ENCODE measurements at regions not wholly inside any gene's neighbourhood (a gene's known extent, or its start where the extent isn't known, plus 50 kb on each side); places are given as distances from the start of the nearest gene placed in this dataset.

DNA sequence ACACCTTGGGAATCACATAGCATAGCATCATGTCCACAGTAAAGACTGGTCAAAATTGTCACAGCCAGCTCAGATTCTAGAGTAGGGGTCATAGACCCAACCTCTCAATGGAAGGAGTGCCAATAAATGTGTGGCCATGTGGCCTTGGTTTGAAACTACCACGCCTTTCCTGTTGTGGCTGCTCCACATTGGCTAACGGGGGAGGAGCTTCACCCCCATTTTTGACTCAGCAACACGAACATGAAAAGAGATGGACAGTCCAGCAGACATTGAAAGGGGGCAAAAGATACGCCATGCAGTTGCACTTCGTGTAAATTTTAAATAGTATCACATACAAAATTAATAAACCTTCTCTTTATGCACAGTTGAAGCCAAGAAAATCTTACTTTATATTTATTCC lies 78.4 kb upstream of the HIVEP3 start:
- DNase-seq (ENCODE audit: insufficient read length, low spot score): no peak
- FAIRE-seq: no peak
- no peak for TF ChIP-seq CTCF (IDR thresholded peaks at IDR 0.05; ENCODE audit: insufficient read depth, missing control alignments)

GRCh38 chr1:41995441-41996130 lies 76.9 kb upstream of the HIVEP3 start:
- TF ChIP-seq CTCF (IDR thresholded peaks at IDR 0.05; ENCODE audit: insufficient read depth, missing control alignments): no peak
- DNase-seq (ENCODE audit: insufficient read length, low spot score) (no peak), FAIRE-seq (no peak)

DNA sequence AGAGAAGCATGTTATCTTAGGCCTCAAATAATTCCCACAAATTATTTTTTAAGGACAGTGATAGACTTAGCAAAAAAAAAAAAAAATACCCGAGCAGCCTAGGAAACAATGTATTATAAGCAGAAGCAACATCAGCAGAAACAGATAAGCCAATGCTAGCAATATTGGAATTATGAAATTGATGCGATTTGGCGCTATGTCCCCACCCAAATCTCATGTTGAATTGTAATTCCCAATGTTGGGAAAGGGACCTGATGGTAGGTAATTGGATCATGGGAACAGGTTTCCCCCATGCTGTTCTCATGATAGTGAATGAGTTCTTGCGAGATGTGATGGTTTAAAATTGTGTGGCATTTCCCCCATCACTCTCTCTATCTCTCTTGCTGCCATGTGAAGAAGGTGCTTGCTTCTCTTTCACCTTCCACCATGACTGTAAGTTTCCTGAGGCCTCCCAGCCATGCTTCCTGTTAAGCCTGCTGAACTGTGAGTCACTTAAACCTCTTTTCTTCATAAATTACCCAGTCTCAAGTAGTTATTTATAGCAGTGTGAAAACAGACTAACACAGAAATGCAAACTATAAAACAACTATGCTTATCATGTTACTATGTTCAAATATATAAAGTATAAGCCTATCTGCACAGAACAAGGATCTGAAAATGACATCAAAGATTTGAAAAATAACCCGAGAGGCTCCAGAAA lies 75.6 kb upstream of the HIVEP3 start:
- no peak for DNase-seq (ENCODE audit: insufficient read length, low spot score)
- FAIRE-seq: no peak
- no peak for TF ChIP-seq CTCF (IDR thresholded peaks at IDR 0.05; ENCODE audit: insufficient read depth, missing control alignments)

DNA sequence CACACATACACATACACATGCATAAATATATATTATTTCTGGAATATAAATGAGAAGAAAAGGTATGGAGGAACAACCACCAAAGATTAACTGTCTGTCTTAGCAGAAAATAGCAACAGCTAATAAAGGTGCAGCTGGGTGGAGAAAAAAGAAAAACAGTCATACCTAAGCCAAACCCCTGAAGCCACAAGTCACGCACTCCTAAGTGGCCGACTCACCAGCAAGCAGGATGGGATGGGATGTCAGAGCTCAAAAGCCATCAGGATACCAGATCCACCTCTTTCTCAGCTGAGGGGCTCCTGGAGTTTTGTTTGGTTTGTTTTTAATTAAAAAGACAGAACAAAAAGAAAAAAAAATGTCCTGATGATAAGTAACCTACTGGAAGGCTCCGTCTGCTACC lies 64.7 kb upstream of the HIVEP3 start:
- no peak for FAIRE-seq
- DNase-seq (ENCODE audit: insufficient read length, low spot score): no peak
- TF ChIP-seq CTCF (IDR thresholded peaks at IDR 0.05; ENCODE audit: insufficient read depth, missing control alignments): no peak

- DNase-seq (ENCODE audit: insufficient read length, low spot score) (no peak), FAIRE-seq (no peak)
These were observed 63.1 kb upstream of the HIVEP3 start for GRCh38 chr1:41981796-41982195.

DNA sequence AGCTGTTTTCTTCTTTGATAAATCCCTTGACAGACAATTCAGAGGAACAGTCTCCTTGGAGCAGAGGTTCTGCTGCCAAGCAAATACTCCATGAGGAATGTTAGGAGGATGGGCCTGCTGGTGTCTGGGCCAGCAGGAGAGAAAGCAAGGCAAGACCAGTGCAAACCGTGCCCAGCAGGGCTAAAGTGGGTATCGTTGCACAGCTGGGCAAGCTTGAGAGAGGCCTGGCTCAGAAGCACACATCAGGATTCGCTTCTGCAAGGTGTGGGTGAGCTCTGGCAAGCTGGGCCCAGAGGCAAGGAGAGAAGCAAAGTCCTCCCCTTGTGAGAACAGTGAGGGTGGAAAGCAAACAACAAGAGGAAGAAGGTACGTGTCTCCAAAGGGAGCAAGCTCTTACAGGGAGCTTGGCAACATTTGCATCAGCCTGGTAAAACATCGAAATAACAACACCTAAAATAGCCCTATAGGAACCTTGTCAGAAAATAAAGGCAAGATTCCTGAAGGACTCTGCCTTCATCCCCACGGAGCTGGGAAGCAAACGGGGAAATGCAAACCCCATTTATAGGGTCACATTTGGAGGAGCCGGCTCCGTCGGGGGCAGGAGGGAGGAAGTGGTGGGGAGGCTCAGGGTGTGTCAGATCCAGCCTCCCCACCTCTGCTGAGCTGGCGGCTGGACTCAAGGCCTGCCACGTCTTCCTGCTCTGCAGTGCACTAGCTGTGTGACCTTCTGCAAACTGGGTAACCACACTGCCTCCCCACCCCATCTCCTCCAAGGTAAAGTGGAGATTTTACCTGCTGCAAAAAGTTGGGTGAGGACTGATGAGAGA lies 62.3 kb upstream of the HIVEP3 start:
- FAIRE-seq (no peak), DNase-seq (ENCODE audit: insufficient read length, low spot score) (no peak)
- TF ChIP-seq CTCF (IDR thresholded peaks at IDR 0.05; ENCODE audit: insufficient read depth, missing control alignments): no peak

More at GRCh38 chr1:41981796-41982195, 63.1 kb upstream of the HIVEP3 start:
- TF ChIP-seq CTCF (IDR thresholded peaks at IDR 0.05; ENCODE audit: insufficient read depth, missing control alignments): no peak
